ENCODE measurements at regions not wholly inside any gene's neighbourhood (a gene's known extent, or its start where the extent isn't known, plus 50 kb on each side); places are given as distances from the start of the nearest gene placed in this dataset.

DNA sequence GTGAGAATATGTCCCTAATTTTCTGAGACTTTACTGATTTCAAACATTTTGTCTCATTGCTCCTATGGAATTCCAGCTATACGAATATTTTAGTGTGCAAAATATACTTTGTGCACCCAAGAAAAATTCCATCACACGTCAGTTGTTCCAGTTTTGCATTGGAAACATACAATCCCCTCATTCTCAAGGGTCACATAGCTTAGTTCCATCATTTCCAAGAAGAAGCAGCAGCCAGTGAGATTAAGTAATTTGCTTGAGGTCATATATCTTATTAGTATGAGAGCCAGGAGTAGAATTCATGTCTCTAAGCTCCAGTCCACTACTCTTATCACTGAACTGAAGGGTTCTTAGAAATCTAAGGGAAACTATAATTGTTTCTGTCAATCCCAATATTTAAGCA, 746.7 kb upstream of the C9orf72 start:
- no TSS peak for BruUV-seq (replicated peaks)
- WGBS, 2 experiments (ENCODE audit: extremely low coverage in 2 of 2, insufficient read length in 1 of 2): no CpG with 5 or more reads among the region's 2 CpGs
- in situ Hi-C loops (cut with MboI; ENCODE audit: low sequenced_read_pairs) (no loop called here), dilution Hi-C loops (cut with HindIII; ENCODE audit: low sequenced_read_pairs, unreplicated experiment) (no loop called here), intact Hi-C loops (cut with micrococcal nuclease) (no loop called here)
- no peaks in the 10 kb centered on the region for H4K20me1 ChIP-seq (ENCODE audit: insufficient read depth, low read length)
- H3K9me3 ChIP-seq (ENCODE audit: control insufficient read depth, insufficient read depth, low read length): no peaks in the 10 kb centered on the region
- no peaks in the 10 kb centered on the region for H3K9me1 ChIP-seq (ENCODE audit: insufficient read depth, low read length)
- H3K56ac ChIP-seq (ENCODE audit: extremely low read depth, insufficient read depth, low read length): no peak overlapping the region
- no peak overlapping the region for H3K4me3 ChIP-seq (ENCODE audit: insufficient read depth, low read depth, low read length)
- H3K27ac ChIP-seq (ENCODE audit: insufficient read depth, low read length): no peak overlapping the region
- no peaks in the 10 kb centered on the region for H3K36me3 ChIP-seq (ENCODE audit: control insufficient read depth, insufficient read depth, low read length)
- ChIA-PET CTCF (no interaction called here), POLR2A (ENCODE audit: unreplicated experiment) (no interaction called here)
- H3K4ac ChIP-seq (ENCODE audit: low read depth, low read length): no peak overlapping the region
- H3K9ac ChIP-seq (ENCODE audit: low read depth, low read length): no peak overlapping the region
- H2BK15ac ChIP-seq (ENCODE audit: low read depth, low read length): no peak overlapping the region
- H3K4me2 ChIP-seq (ENCODE audit: low read depth, low read length): no peak overlapping the region
- no peak overlapping the region for H3K18ac ChIP-seq (ENCODE audit: low read depth, low read length)
- H4K91ac ChIP-seq (ENCODE audit: insufficient read depth, low read depth, low read length): no peak overlapping the region
- ATAC-seq (ENCODE audit: low read depth) (no peak), DNase-seq (no peak)
- no peak overlapping the region for H2BK120ac ChIP-seq (ENCODE audit: low read depth, low read length)
- H2BK20ac ChIP-seq (ENCODE audit: low read depth, low read length): no peak overlapping the region
- H2AFZ ChIP-seq (replicated peaks; ENCODE audit: low read length, poor library complexity): no peak overlapping the region
- no peak overlapping the region for H2AK9ac ChIP-seq (replicated peaks; ENCODE audit: low read depth, low read length, poor library complexity)
- H4K8ac ChIP-seq (ENCODE audit: low read depth in 2 of 2, low read length in 2 of 2): no peak overlapping the region
- no peak overlapping the region for H3K14ac ChIP-seq (replicated peaks; ENCODE audit: low read depth, low read length)
- H4K5ac ChIP-seq (ENCODE audit: low read depth, low read length): no peak overlapping the region
- no peak overlapping the region for H2AK5ac ChIP-seq (ENCODE audit: low read depth, low read length)
- TF ChIP-seq NFE2L2 (IDR thresholded peaks at IDR 0.05; ENCODE audit: low read depth, low read length) (no peak), RCOR1 (IDR thresholded peaks at IDR 0.05; ENCODE audit: insufficient replicate concordance, low read length) (no peak)
- TF ChIP-seq, protein P1, sequence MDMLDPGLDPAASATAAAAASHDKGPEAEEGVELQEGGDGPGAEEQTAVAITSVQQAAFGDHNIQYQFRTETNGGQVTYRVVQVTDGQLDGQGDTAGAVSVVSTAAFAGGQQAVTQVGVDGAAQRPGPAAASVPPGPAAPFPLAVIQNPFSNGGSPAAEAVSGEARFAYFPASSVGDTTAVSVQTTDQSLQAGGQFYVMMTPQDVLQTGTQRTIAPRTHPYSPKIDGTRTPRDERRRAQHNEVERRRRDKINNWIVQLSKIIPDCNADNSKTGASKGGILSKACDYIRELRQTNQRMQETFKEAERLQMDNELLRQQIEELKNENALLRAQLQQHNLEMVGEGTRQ (IDR thresholded peaks at IDR 0.05; ENCODE audit: low read depth, low read length): no peak
- no peaks in the 10 kb centered on the region for H3K4me1 ChIP-seq (ENCODE audit: control insufficient read depth, insufficient read depth, low read length)
- no peak overlapping the region for H3K23ac ChIP-seq (ENCODE audit: low read depth, low read length)
- no peaks in the 10 kb centered on the region for H3K27me3 ChIP-seq (ENCODE audit: control insufficient read depth, insufficient read depth, low read length)
- H2BK5ac ChIP-seq (ENCODE audit: low read depth, low read length, poor library complexity, severe bottlenecking): no peak overlapping the region
- H3K79me1 ChIP-seq (ENCODE audit: low read depth in 1 of 2, low read length in 2 of 2): no peaks in the 10 kb centered on the region
